Spleen (tissue), 11 donors: ENCODE measurements at regions not wholly inside any gene's neighbourhood (a gene's known extent, or its start where the extent isn't known, plus 50 kb on each side); places are given as distances from the start of the nearest gene placed in this dataset.
"Not testable (repeated sequence)": the region's sequence is repeated elsewhere in the genome, so short reads cannot be mapped to it uniquely, and the experiment has no call there.

Experiments used
- DNase-seq: peaks from one replicate; pipeline ENCODE4 v3.0.0-alpha.2; 2020
- H3K27ac ChIP-seq, 8 donors: fragments of 200-600 bp; sonication (generic) in 7 of 8; 1 replicate in 4 of 8; 2 replicates in 4 of 8; pipeline versions ENCODE4 v1.5.0 to v1.8.0; 2016 to 2021; ENCODE audit warnings: inconsistent platforms in 4 of 8, mild to moderate bottlenecking in 4 of 8, moderate library complexity in 1 of 8
- H3K27me3 ChIP-seq, 7 donors: fragments of 200-600 bp; sonication (generic) in 6 of 7; replicated peaks in 1 of 7; 1 replicate in 4 of 7; 2 replicates in 3 of 7; pipeline versions ENCODE4 v1.5.0 to v1.8.0; 2016 to 2021; ENCODE audit warnings: inconsistent platforms in 3 of 7, mild to moderate bottlenecking in 1 of 7
- H3K36me3 ChIP-seq, 6 donors: fragments of 200-600 bp; sonication (generic) in 5 of 6; 1 replicate in 4 of 6; 2 replicates in 2 of 6; pipeline versions ENCODE4 v1.5.0 to v1.8.0; 2016 to 2021; ENCODE audit warnings: inconsistent platforms in 2 of 6
- H3K4me1 ChIP-seq, 6 donors: fragments of 200-600 bp; sonication (generic) in 5 of 6; 1 replicate in 3 of 6; 2 replicates in 3 of 6; pipeline versions ENCODE4 v1.5.0 to v1.8.0; 2016 to 2021; ENCODE audit warnings: inconsistent platforms in 3 of 6
- H3K4me3 ChIP-seq, 8 donors: fragments of 200-600 bp; sonication (generic) in 7 of 8; 1 replicate in 4 of 8; 2 replicates in 4 of 8; pipeline versions ENCODE4 v1.5.0 to v1.8.0; 2016 to 2021; ENCODE audit warnings: inconsistent platforms in 4 of 8, mild to moderate bottlenecking in 4 of 8, moderate library complexity in 2 of 8
- H3K9me3 ChIP-seq, 8 donors: fragments of 200-600 bp; sonication (generic) in 7 of 8; 1 replicate in 4 of 8; 2 replicates in 4 of 8; pipeline versions ENCODE4 v1.5.0 to v1.8.0; 2016 to 2021; ENCODE audit warnings: inconsistent platforms in 4 of 8
- POLR2A ChIP-seq, 3 donors: fragments of 450-650 bp; IDR thresholded peaks; one replicate each; pipeline ENCODE4 v1.5.1; 2017; ENCODE audit warnings: antibody characterized with exemption in 3 of 3, mild to moderate bottlenecking in 1 of 3
- POLR2AphosphoS5 ChIP-seq, 3 donors: sonication (generic); formaldehyde crosslinking; IDR thresholded peaks; one replicate each; pipeline ENCODE4 v1.5.1; 2017; ENCODE audit warnings: antibody characterized with exemption in 3 of 3
- WGBS, 5 donors: extraction: QIAGEN DNeasy Blood & Tissue Kit in 3 of 5; methylation state at CpG; one replicate each; pipeline versions ENCODE4 v1.1.5 to v1.1.7; 2013 to 2018; 5-methylcytosine and 5-hydroxymethylcytosine counted together
- intact Hi-C: fragments of 100-400 bp; cut with DNase I; formaldehyde crosslinking; loops from one replicate; pipeline ENCODE4 v1.15.0; 2023; ENCODE audit warnings: low total_unique reads
- TF ChIP-seq, protein P1 (sequence below), 11 experiments: fragments of 200-600 bp in 7 of 11; fragments of 450-650 bp in 4 of 11; sonication (generic) in 4 of 11; IDR thresholded peaks in 8 of 11; conservative IDR thresholded peaks in 3 of 11; 1 replicate in 7 of 11; 2 replicates in 4 of 11; pipeline versions ENCODE4 v1.4.0 to v1.8.0; 2016 to 2021; ENCODE audit warnings: antibody characterized with exemption in 11 of 11, inconsistent platforms in 4 of 11, mild to moderate bottlenecking in 1 of 11
- donor health status: healthy with polysubstance abuse.
- donor health status: DM: no; HTN: no; CAD: no; lungs with moderate emphysema.
- donor health status: DM: no; HTN: no; CAD: no.
- donor health status: Bipolar disorder and iron deficiency.
- donor health status: healthy.
- donor health status: DM: no; HTN: no; CAD: no.
- donor health status: DM: yes; HTN: yes; CAD: no.

DNA sequence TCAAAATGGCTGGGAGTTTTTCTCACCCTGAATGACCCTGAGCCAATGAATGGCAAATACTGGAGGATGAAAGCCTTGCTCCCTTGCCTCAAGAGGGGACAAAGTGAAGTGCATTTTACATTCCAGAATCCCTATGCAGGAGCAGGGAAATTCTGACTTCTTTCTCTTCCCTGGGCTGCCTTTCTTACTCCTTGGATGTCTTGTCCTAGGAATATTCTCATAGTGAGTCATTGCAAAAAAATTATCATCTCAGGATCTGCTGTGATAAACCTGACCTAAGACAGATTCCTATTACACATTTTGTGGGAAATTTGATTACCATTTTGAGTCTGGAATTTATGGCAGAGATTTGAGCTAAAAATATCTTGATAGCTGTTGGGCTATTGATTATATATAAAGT, 199.9 kb downstream of the TMA16 start:
- Histone ChIP-seq H3K36me3 (no peaks in the 10 kb centered on the region), H3K4me3 (no peak overlapping the region), H3K9me3 (no peaks in the 10 kb centered on the region), H3K4me1 (no peaks in the 10 kb centered on the region), H3K27ac (no peak overlapping the region), H3K27me3 (no peaks in the 10 kb centered on the region)
- TF ChIP-seq, protein P1, sequence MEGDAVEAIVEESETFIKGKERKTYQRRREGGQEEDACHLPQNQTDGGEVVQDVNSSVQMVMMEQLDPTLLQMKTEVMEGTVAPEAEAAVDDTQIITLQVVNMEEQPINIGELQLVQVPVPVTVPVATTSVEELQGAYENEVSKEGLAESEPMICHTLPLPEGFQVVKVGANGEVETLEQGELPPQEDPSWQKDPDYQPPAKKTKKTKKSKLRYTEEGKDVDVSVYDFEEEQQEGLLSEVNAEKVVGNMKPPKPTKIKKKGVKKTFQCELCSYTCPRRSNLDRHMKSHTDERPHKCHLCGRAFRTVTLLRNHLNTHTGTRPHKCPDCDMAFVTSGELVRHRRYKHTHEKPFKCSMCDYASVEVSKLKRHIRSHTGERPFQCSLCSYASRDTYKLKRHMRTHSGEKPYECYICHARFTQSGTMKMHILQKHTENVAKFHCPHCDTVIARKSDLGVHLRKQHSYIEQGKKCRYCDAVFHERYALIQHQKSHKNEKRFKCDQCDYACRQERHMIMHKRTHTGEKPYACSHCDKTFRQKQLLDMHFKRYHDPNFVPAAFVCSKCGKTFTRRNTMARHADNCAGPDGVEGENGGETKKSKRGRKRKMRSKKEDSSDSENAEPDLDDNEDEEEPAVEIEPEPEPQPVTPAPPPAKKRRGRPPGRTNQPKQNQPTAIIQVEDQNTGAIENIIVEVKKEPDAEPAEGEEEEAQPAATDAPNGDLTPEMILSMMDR (IDR thresholded peaks at IDR 0.05 in 8 of 11, conservative IDR thresholded peaks at IDR 0.05 in 3 of 11) = no peak
- TF ChIP-seq POLR2AphosphoS5 (IDR thresholded peaks at IDR 0.05) (no peak), POLR2A (IDR thresholded peaks at IDR 0.05) (no peak)
- intact Hi-C loops = no loop called here
- no peak for DNase-seq

DNA sequence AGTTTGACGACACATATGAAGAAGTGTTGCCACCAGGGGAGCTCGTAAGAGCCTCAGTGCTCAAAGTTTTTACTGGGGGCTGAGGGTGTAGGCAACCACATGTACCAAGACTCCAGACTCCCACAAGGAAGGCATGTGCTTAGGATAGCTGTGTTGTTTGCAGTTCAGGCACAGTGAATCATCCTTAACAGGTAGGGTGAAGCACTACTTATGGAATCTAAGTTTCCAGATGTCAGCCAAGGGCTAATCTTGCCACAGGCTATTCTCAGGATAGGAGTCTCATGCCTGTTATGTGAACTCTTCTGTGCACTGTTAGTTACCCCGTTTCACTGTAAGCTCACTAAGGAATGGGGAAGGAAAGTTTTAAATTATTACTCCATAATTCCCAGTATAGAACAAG, 202.6 kb downstream of the TMA16 start:
- H3K9me3 ChIP-seq = no peaks in the 10 kb centered on the region
- no peak overlapping the region for H3K27ac ChIP-seq
- no peak for DNase-seq
- H3K4me1 ChIP-seq = no peaks in the 10 kb centered on the region
- no peaks in the 10 kb centered on the region for H3K27me3 ChIP-seq
- intact Hi-C loops = no loop called here
- no peak for TF ChIP-seq POLR2A (IDR thresholded peaks at IDR 0.05)
- TF ChIP-seq, protein P1 (IDR thresholded peaks at IDR 0.05 in 8 of 11, conservative IDR thresholded peaks at IDR 0.05 in 3 of 11) = no peak
- no peak for TF ChIP-seq POLR2AphosphoS5 (IDR thresholded peaks at IDR 0.05)
- H3K36me3 ChIP-seq = no peaks in the 10 kb centered on the region
- 72 to 91% (median 78%) methylated on average over 3 of the region's 3 CpGs for WGBS, 5 donors
- H3K4me3 ChIP-seq = no peak overlapping the region

DNA sequence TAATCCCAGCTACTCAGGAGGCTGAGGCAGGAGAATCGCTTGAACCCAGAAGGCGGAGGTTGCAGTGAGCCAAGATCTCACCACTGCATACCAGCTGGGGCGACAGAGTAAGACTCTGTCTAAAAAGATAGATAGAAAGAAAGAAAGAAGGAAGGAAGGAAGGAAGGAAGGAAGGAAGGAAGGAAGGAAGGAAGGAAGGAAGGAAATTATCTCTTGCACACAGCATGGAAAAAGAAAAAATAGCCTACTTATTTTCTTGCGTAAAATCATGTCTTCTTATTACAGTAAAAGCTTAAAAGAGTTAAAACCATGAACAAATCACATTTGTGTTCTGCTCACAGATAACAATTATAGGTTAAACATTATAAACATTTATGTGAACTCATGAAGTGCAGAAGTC, 205.9 kb downstream of the TMA16 start:
- H3K9me3 ChIP-seq, H3K27me3 ChIP-seq, H3K27ac ChIP-seq, H3K4me1 ChIP-seq, H3K4me3 ChIP-seq, DNase-seq, H3K36me3 ChIP-seq, intact Hi-C loops: not testable (repeated sequence)
- 88 to 98% (median 94%) methylated on average over 4 of the region's 4 CpGs for WGBS, 5 donors

DNA sequence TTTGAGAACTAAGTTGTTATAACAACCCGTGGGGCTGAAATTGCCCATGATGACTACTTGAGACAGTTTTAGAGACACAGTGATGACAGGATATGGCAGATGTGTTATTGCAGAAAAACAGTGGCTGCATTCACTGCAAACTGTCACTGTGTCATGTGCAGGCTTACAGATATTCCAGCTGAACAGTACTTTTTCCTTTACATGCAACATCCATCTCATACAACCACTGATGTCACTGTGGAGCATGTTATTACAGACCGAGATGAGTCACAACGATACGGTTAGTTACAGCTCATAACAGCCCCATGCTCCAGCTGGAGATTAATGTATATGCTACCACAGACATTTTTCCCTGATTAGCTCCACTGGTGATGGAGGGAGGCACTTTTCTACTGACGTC, 207.4 kb downstream of the TMA16 start:
- H3K4me1 ChIP-seq = no peaks in the 10 kb centered on the region
- H3K27ac ChIP-seq = no peak overlapping the region
- no peak for DNase-seq
- no peaks in the 10 kb centered on the region for H3K9me3 ChIP-seq
- intact Hi-C loops = no loop called here
- no peak overlapping the region for H3K4me3 ChIP-seq
- H3K27me3 ChIP-seq = no peaks in the 10 kb centered on the region
- WGBS, 5 donors = 55 to 74% (median 69%) methylated on average over 5 of the region's 5 CpGs
- no peaks in the 10 kb centered on the region for H3K36me3 ChIP-seq
- TF ChIP-seq, protein P1 (IDR thresholded peaks at IDR 0.05 in 8 of 11, conservative IDR thresholded peaks at IDR 0.05 in 3 of 11) = no peak
- TF ChIP-seq POLR2A (IDR thresholded peaks at IDR 0.05) = no peak
- no peak for TF ChIP-seq POLR2AphosphoS5 (IDR thresholded peaks at IDR 0.05)

DNA sequence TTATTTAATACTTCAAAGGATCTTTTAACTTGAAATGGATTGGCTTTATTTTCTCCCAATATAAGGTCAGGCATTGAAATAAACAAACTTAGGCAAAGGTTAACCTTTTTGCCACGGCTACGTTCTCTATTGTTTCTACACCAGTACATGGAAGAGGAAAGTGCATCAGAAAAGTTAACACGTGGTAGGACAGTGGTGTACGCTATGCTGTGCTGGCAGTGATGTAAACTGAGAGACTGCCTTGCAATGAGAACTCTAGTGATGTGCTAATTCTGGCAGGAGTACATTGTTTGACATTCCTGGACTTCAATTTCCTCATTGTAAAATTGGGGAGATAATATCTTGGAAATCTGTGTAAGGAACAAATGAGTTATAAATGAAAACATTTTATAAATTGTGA, 208.2 kb downstream of the TMA16 start:
- DNase-seq = no peak
- Histone ChIP-seq H3K9me3 (no peaks in the 10 kb centered on the region), H3K4me1 (no peaks in the 10 kb centered on the region), H3K36me3 (no peaks in the 10 kb centered on the region), H3K27ac (no peak overlapping the region), H3K27me3 (no peaks in the 10 kb centered on the region), H3K4me3 (no peak overlapping the region)
- 60 to 80% (median 71%) methylated on average over 4 of the region's 4 CpGs for WGBS, 5 donors
- no peak for TF ChIP-seq POLR2AphosphoS5 (IDR thresholded peaks at IDR 0.05)
- TF ChIP-seq, protein P1 (IDR thresholded peaks at IDR 0.05 in 8 of 11, conservative IDR thresholded peaks at IDR 0.05 in 3 of 11) = no peak
- TF ChIP-seq POLR2A (IDR thresholded peaks at IDR 0.05) = no peak
- intact Hi-C loops = no loop called here
